SK-N-SH (cell line): ENCODE measurements at regions not wholly inside any gene's neighbourhood (a gene's known extent, or its start where the extent isn't known, plus 50 kb on each side); places are given as distances from the start of the nearest gene placed in this dataset.

Experiments
- CTCF ChIA-PET: fragments of 300-600, 350-600 bp; formaldehyde crosslinking; extraction: SDS; loops from one replicate; lab custom pipeline; 2021; lab: Yijun Ruan, JAX
- POLR2A ChIA-PET: fragments of 350-600 bp; sonication (Branson Sonifier 250); formaldehyde crosslinking; extraction: SDS; loops from one replicate; lab custom pipeline; 2020; ENCODE audit warnings: antibody characterized with exemption, inconsistent platforms; lab: Yijun Ruan, JAX
- DNase-seq: peaks from one replicate; pipeline ENCODE4 v3.0.0; 2012
- H2AFZ ChIP-seq: fragments of 200-600 bp; sonication (generic); 2 replicates; pipeline ENCODE4 v1.8.1; 2016; ENCODE audit warnings: antibody characterized with exemption, mild to moderate bottlenecking, low read depth
- H3F3A ChIP-seq: fragments of 200-600 bp; sonication (generic); replicated peaks from 2 replicates; pipeline ENCODE3; 2016; ENCODE audit warnings: antibody characterized with exemption, mild to moderate bottlenecking; ENCODE audit not compliant: insufficient read depth
- H3K27ac ChIP-seq, 2 experiments: fragments of 200-500 bp in 1 of 2; fragments of 200-600 bp in 1 of 2; sonication (Bioruptor generic) in 1 of 2; sonication (generic), shearing (Covaris generic) in 1 of 2; 2 replicates each; pipeline versions ENCODE4 v1.5.1 to v1.6.1; 2014 to 2016; ENCODE audit warnings: low read depth in 2 of 2, inconsistent platforms in 1 of 2, low read length in 1 of 2, mild to moderate bottlenecking in 1 of 2, mixed read lengths in 1 of 2
- H3K27me3 ChIP-seq: fragments of 200-600 bp; sonication (generic), shearing (Covaris generic); 2 replicates; pipeline ENCODE4 v1.6.1; 2016; ENCODE audit warnings: mixed run types; ENCODE audit not compliant: insufficient read depth
- H3K36me3 ChIP-seq, 2 experiments: fragments of 200-500 bp in 1 of 2; fragments of 200-600 bp in 1 of 2; sonication (Bioruptor generic) in 1 of 2; sonication (generic) in 1 of 2; replicated peaks in 1 of 2; 2 replicates each; pipeline versions ENCODE3 to v1.5.1; 2014 to 2016; ENCODE audit warnings: low read length in 1 of 2, mild to moderate bottlenecking in 1 of 2; ENCODE audit not compliant: insufficient read depth in 2 of 2, control insufficient read depth in 1 of 2
- H3K4me1 ChIP-seq, 2 experiments: fragments of 200-500 bp in 1 of 2; fragments of 200-600 bp in 1 of 2; sonication (Bioruptor generic) in 1 of 2; sonication (generic), shearing (Covaris generic) in 1 of 2; 2 replicates each; pipeline versions ENCODE4 v1.5.1 to v1.6.1; 2014 to 2016; ENCODE audit warnings: low read depth in 1 of 2, low read length in 1 of 2, mixed run types in 1 of 2; ENCODE audit not compliant: insufficient read depth in 2 of 2, control insufficient read depth in 1 of 2
- H3K4me2 ChIP-seq: fragments of 200-600 bp; sonication (generic), shearing (Covaris generic); 2 replicates; pipeline ENCODE4 v1.6.1; 2017; ENCODE audit warnings: mixed run types
- H3K4me3 ChIP-seq, 2 experiments: fragments of 200-500 bp in 1 of 2; fragments of 200-600 bp in 1 of 2; sonication (Bioruptor generic) in 1 of 2; sonication (generic), shearing (Covaris generic) in 1 of 2; 2 replicates each; pipeline versions ENCODE4 v1.5.1 to v1.8.1; 2014 to 2016; ENCODE audit warnings: low read depth in 2 of 2, inconsistent platforms in 1 of 2, low read length in 1 of 2, mild to moderate bottlenecking in 1 of 2, mixed read lengths in 1 of 2, moderate library complexity in 1 of 2
- H3K79me2 ChIP-seq: fragments of 200-600 bp; sonication (generic); 2 replicates; pipeline ENCODE4 v1.8.1; 2017; ENCODE audit warnings: mild to moderate bottlenecking; ENCODE audit not compliant: insufficient read depth
- H3K9ac ChIP-seq: fragments of 200-600 bp; sonication (generic); 2 replicates; pipeline ENCODE4 v1.6.1; 2017; ENCODE audit warnings: mixed run types
- H3K9me2 ChIP-seq: fragments of 200-600 bp; sonication (generic); 2 replicates; pipeline ENCODE4 v1.6.1; 2017; ENCODE audit warnings: mixed run types
- H3K9me3 ChIP-seq: fragments of 200-600 bp; sonication (generic); 2 replicates; pipeline ENCODE4 v1.6.1; 2017; ENCODE audit warnings: mixed run types, mild to moderate bottlenecking, moderate library complexity
- H4K20me1 ChIP-seq: fragments of 200-600 bp; sonication (generic); 2 replicates; pipeline ENCODE4 v1.6.1; 2017; ENCODE audit warnings: mild to moderate bottlenecking, mixed run types; ENCODE audit not compliant: insufficient read depth
- EP300 ChIP-seq, 2 experiments: IDR thresholded peaks; 2 replicates each; pipeline versions ENCODE4 v1.4.0 to v1.6.1; 2012; ENCODE audit warnings: borderline replicate concordance in 1 of 2, low read depth in 1 of 2, low read length in 1 of 2
- EZH2phosphoT487 ChIP-seq: fragments of 200-600 bp; sonication (generic); IDR thresholded peaks from 2 replicates; pipeline ENCODE4 v1.6.1; 2017; ENCODE audit warnings: low read depth, mixed run types, mild to moderate bottlenecking, antibody characterized with exemption, moderate library complexity, borderline replicate concordance
- GATA2 ChIP-seq: sonication (generic); formaldehyde crosslinking; IDR thresholded peaks from 2 replicates; pipeline ENCODE4 v1.5.0; 2020; ENCODE audit warnings: mild to moderate bottlenecking, missing genetic modification reagents
- MXI1 ChIP-seq: IDR thresholded peaks from 2 replicates; pipeline ENCODE4 v1.6.1; 2012; ENCODE audit warnings: mild to moderate bottlenecking, low read depth, low read length, improper control_type of control experiment
- NRF1 ChIP-seq: IDR thresholded peaks from 2 replicates; pipeline ENCODE4 v1.6.1; 2012; ENCODE audit warnings: low read depth, mild to moderate bottlenecking, low read length
- RAD21 ChIP-seq: IDR thresholded peaks from 2 replicates; pipeline ENCODE4 v1.6.1; 2012; ENCODE audit warnings: mild to moderate bottlenecking, low read length
- RFX5 ChIP-seq: IDR thresholded peaks from 2 replicates; pipeline ENCODE4 v1.6.1; 2012; ENCODE audit warnings: mild to moderate bottlenecking, improper control_type of control experiment, low read length
- SIN3A ChIP-seq: IDR thresholded peaks from 2 replicates; pipeline ENCODE4 v1.6.1; 2012; ENCODE audit warnings: low read depth, mild to moderate bottlenecking, low read length, moderate library complexity, borderline replicate concordance
- SMC3 ChIP-seq: IDR thresholded peaks from 2 replicates; pipeline ENCODE4 v1.6.1; 2012; ENCODE audit warnings: low read depth, low read length, improper control_type of control experiment
- TAF1 ChIP-seq: IDR thresholded peaks from 2 replicates; pipeline ENCODE4 v1.6.1; 2012; ENCODE audit warnings: low read depth, mild to moderate bottlenecking, low read length, moderate library complexity, borderline replicate concordance
- TEAD4 ChIP-seq: IDR thresholded peaks from 2 replicates; pipeline ENCODE4 v1.4.0; 2012; ENCODE audit warnings: mild to moderate bottlenecking, borderline replicate concordance; ENCODE audit not compliant: insufficient read depth
- WGBS: methylation state at CpG from one replicate; pipeline ENCODE4 v1.1.6; 2017; ENCODE audit warnings: low lambda C conversion rate; 5-methylcytosine and 5-hydroxymethylcytosine counted together
- TF ChIP-seq, protein P1 (sequence below): fragments of 200-600 bp; sonication (generic); IDR thresholded peaks from 2 replicates; pipeline ENCODE4 v1.6.1; 2017; ENCODE audit warnings: antibody characterized with exemption, mild to moderate bottlenecking, moderate library complexity
- TF ChIP-seq, protein P2 (sequence below): fragments of 150-350 bp; IDR thresholded peaks from 2 replicates; pipeline ENCODE4 v1.6.1; 2016; ENCODE audit warnings: mild to moderate bottlenecking, low read depth, low read length
- TF ChIP-seq, protein P3 (sequence below): IDR thresholded peaks from 2 replicates; pipeline ENCODE4 v1.4.0; 2012; ENCODE audit warnings: low read depth, borderline replicate concordance

DNA sequence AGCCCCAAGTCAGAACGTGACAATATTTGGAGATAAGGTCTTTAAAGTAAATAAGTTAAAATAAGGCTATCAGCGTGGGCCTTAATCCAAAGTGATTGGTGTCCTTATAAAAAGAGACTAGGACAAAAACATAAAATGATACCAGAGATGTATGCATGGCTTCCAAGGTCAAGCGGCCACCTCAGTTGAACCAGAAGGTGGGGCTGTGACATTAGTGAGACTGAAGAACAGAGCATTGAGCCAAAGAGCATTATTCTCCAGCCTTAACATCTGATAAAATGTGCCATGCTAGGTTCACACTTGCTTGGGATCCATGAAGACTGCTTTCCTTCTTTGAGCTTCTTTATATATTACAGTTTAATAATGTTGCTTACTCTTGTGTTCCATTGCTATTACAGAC lies 554.6 kb downstream of the PLA2G4A start (continued):
- TF ChIP-seq, protein P1, sequence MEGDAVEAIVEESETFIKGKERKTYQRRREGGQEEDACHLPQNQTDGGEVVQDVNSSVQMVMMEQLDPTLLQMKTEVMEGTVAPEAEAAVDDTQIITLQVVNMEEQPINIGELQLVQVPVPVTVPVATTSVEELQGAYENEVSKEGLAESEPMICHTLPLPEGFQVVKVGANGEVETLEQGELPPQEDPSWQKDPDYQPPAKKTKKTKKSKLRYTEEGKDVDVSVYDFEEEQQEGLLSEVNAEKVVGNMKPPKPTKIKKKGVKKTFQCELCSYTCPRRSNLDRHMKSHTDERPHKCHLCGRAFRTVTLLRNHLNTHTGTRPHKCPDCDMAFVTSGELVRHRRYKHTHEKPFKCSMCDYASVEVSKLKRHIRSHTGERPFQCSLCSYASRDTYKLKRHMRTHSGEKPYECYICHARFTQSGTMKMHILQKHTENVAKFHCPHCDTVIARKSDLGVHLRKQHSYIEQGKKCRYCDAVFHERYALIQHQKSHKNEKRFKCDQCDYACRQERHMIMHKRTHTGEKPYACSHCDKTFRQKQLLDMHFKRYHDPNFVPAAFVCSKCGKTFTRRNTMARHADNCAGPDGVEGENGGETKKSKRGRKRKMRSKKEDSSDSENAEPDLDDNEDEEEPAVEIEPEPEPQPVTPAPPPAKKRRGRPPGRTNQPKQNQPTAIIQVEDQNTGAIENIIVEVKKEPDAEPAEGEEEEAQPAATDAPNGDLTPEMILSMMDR, result peak; percentile 48
- peak; percentile 32; the same call in 1 of the 2 replicates for TF ChIP-seq RAD21

DNA sequence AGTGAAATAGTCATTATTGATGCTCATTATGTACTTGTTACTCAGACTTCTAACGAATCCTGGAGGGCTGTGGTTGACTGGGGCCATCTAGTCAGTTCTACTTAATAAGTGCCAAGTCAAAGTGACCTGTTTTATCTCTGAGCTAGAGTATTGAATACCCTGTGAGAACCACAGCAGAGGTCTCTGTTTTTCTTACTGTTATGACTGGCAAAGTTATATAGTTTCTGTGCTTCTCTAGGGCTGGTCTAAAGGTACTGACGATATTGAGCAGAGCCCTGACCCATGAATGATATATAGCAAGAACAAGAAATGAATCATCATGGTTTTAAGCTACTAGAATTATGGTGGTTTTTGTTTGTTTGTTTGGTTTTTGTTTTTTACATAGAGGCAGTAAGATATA lies 555.8 kb downstream of the PLA2G4A start:
- POLR2A ChIA-PET, result no interaction called here
- WGBS, result 69% methylated on average over 2 of the region's 2 CpGs
- Histone ChIP-seq H3K79me2 (no peaks in the 10 kb centered on the region), H2AFZ (no peak overlapping the region), H3K4me2 (no peak overlapping the region), H3K36me3 (no peaks in the 10 kb centered on the region), H3K4me3 (no peak overlapping the region), H3K9ac (no peak overlapping the region), H3K27ac (no peak overlapping the region), H3K9me2 (no peaks in the 10 kb centered on the region)
- no peak for TF ChIP-seq TEAD4
- TF ChIP-seq SMC3, result no peak
- TF ChIP-seq, protein P1, result no peak
- no peak for TF ChIP-seq NRF1
- TF ChIP-seq, protein P2, sequence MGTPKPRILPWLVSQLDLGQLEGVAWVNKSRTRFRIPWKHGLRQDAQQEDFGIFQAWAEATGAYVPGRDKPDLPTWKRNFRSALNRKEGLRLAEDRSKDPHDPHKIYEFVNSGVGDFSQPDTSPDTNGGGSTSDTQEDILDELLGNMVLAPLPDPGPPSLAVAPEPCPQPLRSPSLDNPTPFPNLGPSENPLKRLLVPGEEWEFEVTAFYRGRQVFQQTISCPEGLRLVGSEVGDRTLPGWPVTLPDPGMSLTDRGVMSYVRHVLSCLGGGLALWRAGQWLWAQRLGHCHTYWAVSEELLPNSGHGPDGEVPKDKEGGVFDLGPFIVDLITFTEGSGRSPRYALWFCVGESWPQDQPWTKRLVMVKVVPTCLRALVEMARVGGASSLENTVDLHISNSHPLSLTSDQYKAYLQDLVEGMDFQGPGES, result no peak
- TF ChIP-seq, protein P3, sequence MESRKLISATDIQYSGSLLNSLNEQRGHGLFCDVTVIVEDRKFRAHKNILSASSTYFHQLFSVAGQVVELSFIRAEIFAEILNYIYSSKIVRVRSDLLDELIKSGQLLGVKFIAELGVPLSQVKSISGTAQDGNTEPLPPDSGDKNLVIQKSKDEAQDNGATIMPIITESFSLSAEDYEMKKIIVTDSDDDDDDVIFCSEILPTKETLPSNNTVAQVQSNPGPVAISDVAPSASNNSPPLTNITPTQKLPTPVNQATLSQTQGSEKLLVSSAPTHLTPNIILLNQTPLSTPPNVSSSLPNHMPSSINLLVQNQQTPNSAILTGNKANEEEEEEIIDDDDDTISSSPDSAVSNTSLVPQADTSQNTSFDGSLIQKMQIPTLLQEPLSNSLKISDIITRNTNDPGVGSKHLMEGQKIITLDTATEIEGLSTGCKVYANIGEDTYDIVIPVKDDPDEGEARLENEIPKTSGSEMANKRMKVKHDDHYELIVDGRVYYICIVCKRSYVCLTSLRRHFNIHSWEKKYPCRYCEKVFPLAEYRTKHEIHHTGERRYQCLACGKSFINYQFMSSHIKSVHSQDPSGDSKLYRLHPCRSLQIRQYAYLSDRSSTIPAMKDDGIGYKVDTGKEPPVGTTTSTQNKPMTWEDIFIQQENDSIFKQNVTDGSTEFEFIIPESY, result no peak
- no peak for TF ChIP-seq EP300 (IDR thresholded peaks at IDR 0.05; ENCODE audit: borderline replicate concordance in 1 of 2, low read depth in 1 of 2, low read length in 1 of 2)
- no peak for TF ChIP-seq RFX5
- TF ChIP-seq MXI1, result no peak
- TF ChIP-seq TAF1, result no peak
- TF ChIP-seq GATA2 (CRISPR knock-in tag), result no peak
- no peak for TF ChIP-seq EZH2phosphoT487
- no peak for TF ChIP-seq SIN3A
- TF ChIP-seq, all 33 proteins: peak for 0
- Histone ChIP-seq H3K9me3 (no peaks in the 10 kb centered on the region), H4K20me1 (no peaks in the 10 kb centered on the region), H3K4me1 (no peaks in the 10 kb centered on the region), H3F3A (no peaks in the 10 kb centered on the region), H3K27me3 (no peaks in the 10 kb centered on the region)
- CTCF ChIA-PET, result no interaction called here
- no peak for DNase-seq
